AG04449 (cell line): ENCODE measurements at regions not wholly inside any gene's neighbourhood (a gene's known extent, or its start where the extent isn't known, plus 50 kb on each side); places are given as distances from the start of the nearest gene placed in this dataset.

Source experiments
- CTCF ChIA-PET: fragments of 350-600 bp; formaldehyde crosslinking; extraction: SDS; loops from one replicate; lab custom pipeline; 2021; ENCODE audit warnings: antibody characterized with exemption; lab: Yijun Ruan, JAX
- POLR2A ChIA-PET: fragments of 400-600, 350-600 bp; formaldehyde crosslinking; extraction: SDS; loops from one replicate; lab custom pipeline; 2020; ENCODE audit warnings: antibody characterized with exemption, inconsistent platforms; lab: Yijun Ruan, JAX
- DNase-seq: peaks from one replicate; pipeline ENCODE4 v3.0.0-alpha.2; 2010; ENCODE audit warnings: low read depth, low spot score
- H3K4me3 ChIP-seq: 2 replicates; pipeline ENCODE4 v1.5.1; 2011; ENCODE audit warnings: low read depth, mild to moderate bottlenecking, control low read depth, low read length
- TF ChIP-seq, protein P1 (sequence below): IDR thresholded peaks from one replicate; pipeline ENCODE4 v1.5.1; 2011; ENCODE audit warnings: mild to moderate bottlenecking, moderate library complexity, low read length, control low read depth, inconsistent platforms; ENCODE audit not compliant: insufficient read depth; ENCODE audit errors: missing control alignments

DNA sequence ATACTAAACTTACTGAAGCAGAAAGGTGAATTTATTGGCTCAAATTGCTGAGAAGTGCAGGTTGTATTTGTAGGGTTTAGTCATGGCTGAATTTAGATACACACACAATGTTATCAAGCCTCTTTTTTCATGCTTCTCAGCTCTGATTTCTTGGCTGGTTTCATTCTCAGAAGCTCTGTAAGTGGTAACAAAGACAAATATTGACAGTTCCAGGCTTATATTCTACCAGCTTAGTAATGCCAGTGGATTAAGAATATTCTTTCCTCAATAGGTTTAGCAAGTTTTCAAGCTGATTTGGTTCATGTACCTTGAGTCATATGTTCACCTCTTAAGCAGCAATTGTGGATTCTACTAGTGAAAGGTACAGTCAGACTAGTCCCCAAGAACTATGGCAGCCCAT, 52.1 kb upstream of the PKIB start:
- H3K4me3 ChIP-seq = no peak overlapping the region
- POLR2A ChIA-PET = no interaction called here
- CTCF ChIA-PET = no interaction called here
- no peak for DNase-seq
- TF ChIP-seq, protein P1, sequence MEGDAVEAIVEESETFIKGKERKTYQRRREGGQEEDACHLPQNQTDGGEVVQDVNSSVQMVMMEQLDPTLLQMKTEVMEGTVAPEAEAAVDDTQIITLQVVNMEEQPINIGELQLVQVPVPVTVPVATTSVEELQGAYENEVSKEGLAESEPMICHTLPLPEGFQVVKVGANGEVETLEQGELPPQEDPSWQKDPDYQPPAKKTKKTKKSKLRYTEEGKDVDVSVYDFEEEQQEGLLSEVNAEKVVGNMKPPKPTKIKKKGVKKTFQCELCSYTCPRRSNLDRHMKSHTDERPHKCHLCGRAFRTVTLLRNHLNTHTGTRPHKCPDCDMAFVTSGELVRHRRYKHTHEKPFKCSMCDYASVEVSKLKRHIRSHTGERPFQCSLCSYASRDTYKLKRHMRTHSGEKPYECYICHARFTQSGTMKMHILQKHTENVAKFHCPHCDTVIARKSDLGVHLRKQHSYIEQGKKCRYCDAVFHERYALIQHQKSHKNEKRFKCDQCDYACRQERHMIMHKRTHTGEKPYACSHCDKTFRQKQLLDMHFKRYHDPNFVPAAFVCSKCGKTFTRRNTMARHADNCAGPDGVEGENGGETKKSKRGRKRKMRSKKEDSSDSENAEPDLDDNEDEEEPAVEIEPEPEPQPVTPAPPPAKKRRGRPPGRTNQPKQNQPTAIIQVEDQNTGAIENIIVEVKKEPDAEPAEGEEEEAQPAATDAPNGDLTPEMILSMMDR = no peak
